Thoracic aorta (tissue), 2 donors: ENCODE measurements at regions not wholly inside any gene's neighbourhood (a gene's known extent, or its start where the extent isn't known, plus 50 kb on each side); places are given as distances from the start of the nearest gene placed in this dataset.
"Not testable (repeated sequence)": the region's sequence is repeated elsewhere in the genome, so short reads cannot be mapped to it uniquely, and the experiment has no call there.

ENCODE experiments used
- ATAC-seq: fragments of 150-250 bp; one replicate; pipeline ENCODE4 v1.8.0; 2017; ENCODE audit warnings: low read depth; ENCODE audit not compliant: insufficient number of reproducible peaks, low FRiP score
- DNase-seq: peaks from one replicate; pipeline ENCODE4 v3.0.0-alpha.2; 2020; ENCODE audit warnings: low spot score
- H3K27ac ChIP-seq, 2 donors: fragments of 200-600 bp; sonication (generic); 1 replicate in 1 of 2; 2 replicates in 1 of 2; pipeline ENCODE4 v1.5.1; 2016; ENCODE audit warnings: mild to moderate bottlenecking in 2 of 2, moderate library complexity in 2 of 2
- H3K27me3 ChIP-seq: fragments of 200-600 bp; sonication (generic); replicated peaks from 2 replicates; pipeline ENCODE4 v1.6.0; 2016; ENCODE audit warnings: mild to moderate bottlenecking; ENCODE audit not compliant: insufficient read depth
- H3K36me3 ChIP-seq: fragments of 200-600 bp; sonication (generic); one replicate; pipeline ENCODE4 v1.5.1; 2016
- H3K4me1 ChIP-seq, 2 donors: fragments of 200-600 bp; sonication (generic); 1 replicate in 1 of 2; 2 replicates in 1 of 2; pipeline versions ENCODE4 v1.5.1 to v1.6.0; 2016; ENCODE audit warnings: low read depth in 2 of 2, mild to moderate bottlenecking in 1 of 2; ENCODE audit not compliant: control insufficient read depth in 1 of 2
- H3K4me3 ChIP-seq: fragments of 200-600 bp; sonication (generic); 2 replicates; pipeline ENCODE4 v1.5.1; 2016; ENCODE audit warnings: mild to moderate bottlenecking
- H3K9me3 ChIP-seq: fragments of 200-600 bp; sonication (generic); 2 replicates; pipeline ENCODE4 v1.5.1; 2016
- TF ChIP-seq, protein P1 (sequence below): fragments of 200-600 bp; sonication (generic); IDR thresholded peaks from one replicate; pipeline ENCODE4 v1.5.1; 2019; ENCODE audit warnings: antibody characterized with exemption

GRCh38 chr2:237000481-237000880 is 85.2 kb upstream of the COPS8 start:
- Histone ChIP-seq H3K9me3 (no peaks in the 10 kb centered on the region), H3K27me3 (no peaks in the 10 kb centered on the region), H3K4me1 (no peaks in the 10 kb centered on the region), H3K27ac (no peak overlapping the region), H3K36me3 (no peaks in the 10 kb centered on the region), H3K4me3 (no peak overlapping the region)
- TF ChIP-seq, protein P1, sequence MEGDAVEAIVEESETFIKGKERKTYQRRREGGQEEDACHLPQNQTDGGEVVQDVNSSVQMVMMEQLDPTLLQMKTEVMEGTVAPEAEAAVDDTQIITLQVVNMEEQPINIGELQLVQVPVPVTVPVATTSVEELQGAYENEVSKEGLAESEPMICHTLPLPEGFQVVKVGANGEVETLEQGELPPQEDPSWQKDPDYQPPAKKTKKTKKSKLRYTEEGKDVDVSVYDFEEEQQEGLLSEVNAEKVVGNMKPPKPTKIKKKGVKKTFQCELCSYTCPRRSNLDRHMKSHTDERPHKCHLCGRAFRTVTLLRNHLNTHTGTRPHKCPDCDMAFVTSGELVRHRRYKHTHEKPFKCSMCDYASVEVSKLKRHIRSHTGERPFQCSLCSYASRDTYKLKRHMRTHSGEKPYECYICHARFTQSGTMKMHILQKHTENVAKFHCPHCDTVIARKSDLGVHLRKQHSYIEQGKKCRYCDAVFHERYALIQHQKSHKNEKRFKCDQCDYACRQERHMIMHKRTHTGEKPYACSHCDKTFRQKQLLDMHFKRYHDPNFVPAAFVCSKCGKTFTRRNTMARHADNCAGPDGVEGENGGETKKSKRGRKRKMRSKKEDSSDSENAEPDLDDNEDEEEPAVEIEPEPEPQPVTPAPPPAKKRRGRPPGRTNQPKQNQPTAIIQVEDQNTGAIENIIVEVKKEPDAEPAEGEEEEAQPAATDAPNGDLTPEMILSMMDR, result no peak
- no peak for ATAC-seq
- DNase-seq, result no peak

- not testable (repeated sequence) for DNase-seq
Observed at GRCh38 chr2:237005341-237005740, 80.3 kb upstream of the COPS8 start.

GRCh38 chr2:237011206-237011795 is 74.4 kb upstream of the COPS8 start:
- Histone ChIP-seq H3K36me3 (no peaks in the 10 kb centered on the region), H3K27me3 (no peaks in the 10 kb centered on the region), H3K9me3 (no peaks in the 10 kb centered on the region), H3K27ac (no peak overlapping the region), H3K4me1 (peaks cover 0 to 4% of the 10 kb centered on the region in 2 donors), H3K4me3 (no peak overlapping the region)
- TF ChIP-seq, protein P1, result no peak
- ATAC-seq (no peak), DNase-seq (no peak)

More at GRCh38 chr2:237005341-237005740, 80.3 kb upstream of the COPS8 start:
- not testable (repeated sequence) for H3K36me3 ChIP-seq, H3K9me3 ChIP-seq, H3K27ac ChIP-seq, H3K27me3 ChIP-seq, H3K4me3 ChIP-seq, ATAC-seq, H3K4me1 ChIP-seq

- H3K36me3 ChIP-seq, result no peaks in the 10 kb centered on the region
- TF ChIP-seq, protein P1, result no peak
- H3K4me1 ChIP-seq, result peaks cover 0 to 4% of the 10 kb centered on the region in 2 donors
- H3K27me3 ChIP-seq, result no peaks in the 10 kb centered on the region
- no peak for DNase-seq
- H3K4me3 ChIP-seq, result no peak overlapping the region
- no peak overlapping the region for H3K27ac ChIP-seq
- H3K9me3 ChIP-seq, result no peaks in the 10 kb centered on the region
- no peak for ATAC-seq
Observed at GRCh38 chr2:237012004-237012403, 73.7 kb upstream of the COPS8 start.

- H3K27ac ChIP-seq, result no peak overlapping the region
- peaks cover 0 to 4% of the 10 kb centered on the region in 2 donors for H3K4me1 ChIP-seq
- no peak for DNase-seq
- no peaks in the 10 kb centered on the region for H3K36me3 ChIP-seq
- H3K9me3 ChIP-seq, result no peaks in the 10 kb centered on the region
- no peak overlapping the region for H3K4me3 ChIP-seq
- TF ChIP-seq, protein P1, result no peak
- ATAC-seq, result no peak
- no peaks in the 10 kb centered on the region for H3K27me3 ChIP-seq
Observed at GRCh38 chr2:237012577-237013267, 73.0 kb upstream of the COPS8 start.
